HG03558 (cell line): ENCODE measurements at regions not wholly inside any gene's neighbourhood (a gene's known extent, or its start where the extent isn't known, plus 50 kb on each side); places are given as distances from the start of the nearest gene placed in this dataset.

Experiments
- ATAC-seq: cut with Tn5 transposase; IDR thresholded peaks from one replicate; pipeline ENCODE4 v1.9.1; 2021; ENCODE audit warnings: moderate number of reproducible peaks; ENCODE audit not compliant: unreplicated experiment; ENCODE audit errors: extremely low read depth

DNA sequence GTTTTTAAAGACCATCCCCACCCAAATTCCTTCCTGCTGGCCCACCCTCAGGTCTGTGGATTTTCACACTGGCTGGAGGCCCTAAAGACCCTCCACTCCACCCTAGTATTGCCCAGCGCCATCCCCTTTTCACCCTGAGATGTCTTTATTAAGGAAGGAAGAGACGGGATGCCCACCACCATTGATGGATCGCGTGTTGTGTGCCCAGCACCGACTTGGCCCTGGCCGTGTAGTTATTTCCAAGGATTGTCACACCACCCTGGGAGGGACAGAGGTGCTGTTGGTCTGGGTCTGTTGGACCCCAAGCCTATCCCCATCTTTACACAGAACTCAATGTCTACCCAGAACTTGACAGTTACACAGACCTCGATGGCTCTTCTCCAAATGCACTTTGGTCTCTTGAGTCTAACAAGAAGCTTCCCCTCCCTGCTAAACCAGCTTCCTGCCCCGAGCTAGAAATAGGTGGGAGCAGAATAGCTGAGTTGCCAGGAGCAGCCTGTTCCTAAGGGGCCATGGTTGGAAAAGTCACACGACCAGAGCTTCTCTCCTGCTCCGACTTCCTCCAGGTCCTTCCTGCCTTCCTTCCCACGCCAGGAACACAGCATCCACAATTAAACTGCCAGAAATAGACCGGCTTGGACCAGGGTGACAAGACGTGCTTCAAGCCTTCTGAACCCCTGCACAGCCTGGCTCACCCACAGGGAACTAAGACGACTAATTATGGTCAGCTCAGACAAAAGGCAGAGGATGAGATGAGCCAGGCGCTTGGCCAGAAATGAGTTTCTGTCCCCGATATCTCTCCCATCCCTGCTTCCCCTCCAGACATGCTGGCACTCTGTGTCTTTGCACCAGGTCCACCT is 139.5 kb upstream of the CHST15 start:
- no peak for ATAC-seq

DNA sequence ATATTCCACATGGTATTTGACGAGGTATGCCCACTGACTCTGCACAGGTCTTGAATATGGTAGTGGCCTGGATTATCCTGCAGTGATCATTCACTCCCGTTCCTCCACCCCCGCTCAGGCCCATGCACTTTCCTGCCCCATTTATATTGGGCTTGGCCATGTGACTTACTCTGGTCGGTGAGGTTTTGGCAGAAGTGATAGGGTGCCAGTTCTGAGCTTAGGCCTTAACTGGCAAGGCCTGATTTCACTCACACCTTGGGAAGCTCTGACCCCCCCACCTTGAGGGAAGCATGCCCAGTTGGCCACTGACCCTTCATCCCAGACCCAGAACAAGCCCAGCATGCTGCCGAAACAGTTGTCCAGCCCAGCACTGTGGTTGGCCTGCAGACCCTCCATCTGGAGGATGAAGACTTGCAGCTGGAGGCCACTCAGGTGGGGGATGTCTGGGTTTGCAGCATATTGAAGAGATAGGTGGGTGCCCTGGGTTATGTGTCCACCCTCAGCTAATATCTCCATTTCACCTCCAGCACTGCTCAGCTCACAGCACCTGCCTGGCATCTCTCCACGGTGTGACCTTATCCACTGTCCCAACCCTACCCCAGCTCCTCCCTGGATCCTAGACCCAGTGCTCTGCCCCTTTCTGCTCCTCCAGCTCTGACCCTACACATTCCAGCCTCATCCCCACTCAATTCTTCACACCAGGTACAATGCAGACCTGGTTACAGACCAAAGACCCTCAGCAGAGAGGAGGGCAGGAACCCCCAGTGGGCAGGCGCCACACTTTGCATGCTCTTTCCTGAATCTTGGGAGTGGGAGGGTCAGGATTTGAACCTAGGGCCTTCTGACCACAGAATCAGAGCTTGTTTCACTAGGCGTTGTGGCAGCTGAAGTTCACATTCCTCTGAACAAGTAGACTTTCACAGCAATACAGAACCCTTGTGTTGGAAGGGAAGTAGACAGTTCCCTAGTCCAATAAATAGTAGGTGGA is 138.1 kb upstream of the CHST15 start:
- no peak for ATAC-seq

DNA sequence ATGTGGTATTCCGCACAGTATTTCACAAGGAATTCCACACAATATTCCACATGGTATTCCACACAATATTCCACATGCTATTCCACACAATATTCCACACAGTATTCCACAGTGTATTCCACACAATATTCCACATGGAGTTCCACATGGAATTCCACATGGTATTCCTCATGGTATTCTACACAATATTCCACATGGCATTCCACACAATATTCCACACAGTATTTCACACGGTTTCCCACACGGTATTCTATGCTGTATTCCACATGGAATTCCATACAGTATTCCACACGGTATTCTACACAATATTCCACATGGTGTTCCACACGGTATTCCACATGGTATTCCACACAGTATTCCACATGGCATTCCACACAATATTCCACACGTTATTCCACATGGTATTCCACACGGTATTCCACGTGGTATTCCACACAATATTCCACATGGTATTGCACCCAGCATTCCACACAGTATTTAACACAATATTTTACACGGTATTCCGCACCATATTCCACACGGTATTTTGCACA is 137.3 kb upstream of the CHST15 start:
- ATAC-seq: no peak

DNA sequence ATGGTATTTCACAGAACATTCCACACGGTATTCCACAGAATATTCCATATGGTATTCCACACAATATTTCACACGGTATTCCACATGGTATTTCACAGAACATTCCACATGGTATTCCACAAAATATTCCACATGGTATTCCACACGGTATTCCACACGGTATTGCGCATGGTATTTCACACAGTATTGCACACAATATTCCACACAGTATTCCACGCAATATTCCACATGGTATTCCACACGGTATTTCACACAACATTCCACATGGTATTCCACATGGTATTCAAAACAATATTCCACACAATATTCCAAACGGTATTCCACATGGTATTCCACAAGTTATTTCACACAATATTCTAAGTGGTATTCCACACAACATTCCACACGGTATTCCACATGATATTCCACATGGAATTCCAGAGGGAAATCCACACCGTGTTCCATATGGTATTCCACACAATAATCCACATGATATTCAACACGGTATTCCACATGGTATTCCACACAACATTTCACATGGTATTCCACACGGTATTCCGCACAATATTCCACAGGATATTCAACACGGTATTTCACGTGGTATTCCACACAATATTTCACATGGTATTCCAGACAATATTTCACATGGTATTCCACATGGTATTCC is 136.7 kb upstream of the CHST15 start:
- no peak for ATAC-seq

GRCh38 chr10:124229201-124229988 is 136.0 kb upstream of the CHST15 start:
- ATAC-seq: no peak

GRCh38 chr10:124228471-124228870 is 135.1 kb upstream of the CHST15 start:
- ATAC-seq: no peak

- no peak for ATAC-seq
Measured at GRCh38 chr10:124227988-124228387, 134.6 kb upstream of the CHST15 start.

- no peak for ATAC-seq
Measured at GRCh38 chr10:124227055-124227975, 133.9 kb upstream of the CHST15 start.

DNA sequence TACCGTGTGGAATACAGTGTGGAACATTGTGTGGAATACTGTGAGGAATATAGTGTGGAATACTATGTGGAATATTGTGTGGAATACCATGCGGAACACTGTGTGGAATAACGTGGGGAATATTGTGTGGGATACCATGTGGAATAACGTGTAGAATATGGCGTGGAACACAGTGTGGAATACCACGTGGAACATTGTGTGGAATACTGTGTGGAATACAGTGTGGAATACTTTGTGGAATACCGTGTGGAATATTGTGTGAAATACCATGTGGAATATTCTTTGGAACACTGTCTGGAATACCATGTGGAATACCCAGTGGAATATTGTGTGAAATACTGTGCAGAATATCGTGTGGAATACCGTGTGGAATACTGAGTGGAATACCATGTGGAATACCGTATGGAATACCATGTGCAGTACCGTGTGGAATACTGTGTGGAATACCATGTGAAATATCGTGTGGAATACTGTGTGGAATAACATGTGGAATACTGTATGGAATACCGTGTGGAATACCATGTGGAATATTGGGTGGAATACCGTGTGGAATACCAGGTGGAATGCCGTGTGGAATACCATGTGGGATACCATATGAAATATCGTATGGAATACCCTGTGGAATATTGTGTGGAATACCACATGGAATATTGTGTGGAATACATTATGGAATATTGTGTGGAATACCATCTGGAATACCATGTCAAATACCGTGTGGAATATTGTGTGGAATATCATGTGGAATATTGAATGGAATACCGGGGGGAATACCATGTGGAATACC is 133.1 kb upstream of the CHST15 start:
- ATAC-seq: no peak

- ATAC-seq: no peak
Measured at GRCh38 chr10:124225467-124226270, 132.3 kb upstream of the CHST15 start.

DNA sequence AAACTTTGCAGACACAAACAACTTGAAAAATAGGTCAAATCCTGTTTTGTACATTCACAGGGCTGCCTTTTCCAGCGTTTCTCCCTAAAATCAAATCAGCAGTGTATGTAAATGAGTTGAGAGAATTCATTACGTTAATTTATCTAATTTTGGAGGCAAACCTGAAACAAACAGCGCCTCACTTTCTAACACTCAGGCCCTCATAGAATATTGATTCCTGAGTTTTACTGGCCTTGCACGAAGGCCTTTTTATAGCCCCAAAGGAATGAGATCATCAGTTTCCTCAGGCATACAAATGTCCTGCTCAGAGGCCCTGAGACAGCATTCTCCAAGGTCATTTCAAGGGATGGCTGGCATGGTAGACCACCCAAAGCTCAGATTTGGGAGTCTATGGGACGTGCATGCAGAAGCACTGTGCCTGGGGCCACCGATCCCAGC is 131.7 kb upstream of the CHST15 start:
- no peak for ATAC-seq

DNA sequence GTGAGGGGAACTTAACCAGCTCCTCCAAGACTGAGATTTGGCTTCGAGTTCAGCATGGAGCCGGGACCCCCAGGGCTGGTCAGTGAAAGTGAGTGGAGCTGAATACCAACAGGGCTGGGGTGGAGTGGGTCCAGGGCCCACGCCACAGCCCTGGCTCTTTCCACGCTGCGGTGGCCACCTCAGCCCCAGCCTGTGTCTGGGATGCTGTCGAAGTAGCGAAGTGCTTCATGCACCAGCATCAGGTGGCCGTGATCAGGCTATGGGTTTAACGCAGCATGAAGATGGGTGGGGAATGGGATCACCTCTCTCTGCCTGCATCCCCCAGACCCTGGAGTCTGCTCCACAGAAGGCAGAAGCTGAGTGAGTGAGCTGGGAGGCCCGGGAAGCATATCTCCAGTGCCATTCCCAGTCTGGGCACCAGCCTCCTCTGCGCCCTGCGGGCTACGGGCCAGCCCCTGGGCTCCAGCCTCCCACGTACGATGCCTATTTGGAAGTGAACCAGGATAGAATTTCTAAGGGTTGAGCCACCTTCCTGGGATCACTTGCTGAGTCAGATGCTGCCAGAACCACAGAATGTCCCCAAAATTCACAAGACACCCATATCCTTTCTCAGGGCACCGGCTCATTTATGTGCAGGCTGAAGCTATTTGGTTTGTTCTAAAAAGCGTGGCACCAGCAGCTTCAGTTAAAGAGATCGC is 131.1 kb upstream of the CHST15 start:
- ATAC-seq: no peak

DNA sequence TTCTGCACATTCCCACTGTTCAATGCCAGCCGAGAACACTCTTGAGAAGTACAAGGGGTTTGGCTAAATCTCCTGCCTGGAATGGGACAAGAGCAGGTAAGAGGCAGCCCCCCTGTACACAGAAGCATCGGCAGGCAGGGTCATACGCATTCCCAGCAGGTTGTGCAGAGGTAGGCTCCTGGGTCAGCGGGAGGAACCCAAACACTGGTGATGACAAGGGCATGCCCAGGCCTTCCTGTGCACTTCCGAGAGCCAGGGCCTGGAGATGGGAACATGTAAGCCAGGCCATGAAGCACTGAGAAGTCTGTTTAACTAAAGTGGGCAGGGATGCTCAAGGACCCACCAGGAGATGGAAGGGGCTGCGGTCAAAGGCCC is 130.3 kb upstream of the CHST15 start:
- no peak for ATAC-seq

- ATAC-seq: no peak
Measured at GRCh38 chr10:124222988-124223710, 129.8 kb upstream of the CHST15 start.

DNA sequence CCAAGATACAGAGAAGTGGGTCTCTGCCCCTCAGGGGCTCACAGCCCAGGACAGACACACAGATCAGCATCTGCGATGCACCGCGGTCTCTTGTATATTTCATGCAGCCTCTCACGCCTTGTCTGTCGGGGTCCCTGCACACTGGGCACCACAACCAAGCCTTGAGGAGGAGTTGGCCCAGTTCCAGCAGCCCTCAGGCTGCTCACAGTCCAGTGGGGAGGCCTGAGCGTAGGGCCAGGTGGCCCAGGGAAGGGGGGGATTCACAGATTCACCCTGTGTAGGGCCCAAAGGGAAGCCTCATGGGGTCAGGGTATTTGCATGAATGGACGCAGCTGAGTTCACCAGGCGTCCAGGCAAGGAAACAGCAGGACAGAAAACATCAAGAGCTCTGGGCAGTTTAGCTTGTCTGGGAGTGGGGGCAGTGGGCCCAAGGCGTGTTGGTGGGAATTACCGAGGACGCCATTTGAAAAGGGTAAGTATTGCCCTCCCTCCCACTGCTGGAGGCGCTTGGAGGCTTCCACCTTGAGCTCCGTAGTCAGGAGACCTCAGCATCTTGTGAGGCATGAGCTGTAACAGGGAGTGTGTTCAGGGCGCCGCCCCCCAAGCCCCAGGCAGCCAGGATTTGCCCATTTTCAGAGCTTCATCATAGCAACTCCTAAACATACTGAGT is 129.1 kb upstream of the CHST15 start:
- ATAC-seq: no peak
